MM.1S (cell line): ENCODE measurements at regions not wholly inside any gene's neighbourhood (a gene's known extent, or its start where the extent isn't known, plus 50 kb on each side); places are given as distances from the start of the nearest gene placed in this dataset.

ENCODE experiments used
- EZH2 ChIP-seq: fragments of 300-600 bp; sonication (generic); optimal IDR thresholded peaks from 2 replicates; pipeline ENCODE3; 2017; ENCODE audit warnings: low read depth, mild to moderate bottlenecking, antibody characterized with exemption, low read length, mixed read lengths
- EZH2phosphoT487 ChIP-seq: fragments of 300-600 bp; sonication (generic); IDR thresholded peaks from 2 replicates; pipeline ENCODE4 v1.6.1; 2018; ENCODE audit warnings: antibody characterized with exemption, low read length
- TF ChIP-seq, protein P1 (sequence below): fragments of 300-600 bp; sonication (generic); IDR thresholded peaks from 2 replicates; pipeline ENCODE4 v1.5.1; 2016; ENCODE audit warnings: antibody characterized with exemption, low read length, mixed read lengths

DNA sequence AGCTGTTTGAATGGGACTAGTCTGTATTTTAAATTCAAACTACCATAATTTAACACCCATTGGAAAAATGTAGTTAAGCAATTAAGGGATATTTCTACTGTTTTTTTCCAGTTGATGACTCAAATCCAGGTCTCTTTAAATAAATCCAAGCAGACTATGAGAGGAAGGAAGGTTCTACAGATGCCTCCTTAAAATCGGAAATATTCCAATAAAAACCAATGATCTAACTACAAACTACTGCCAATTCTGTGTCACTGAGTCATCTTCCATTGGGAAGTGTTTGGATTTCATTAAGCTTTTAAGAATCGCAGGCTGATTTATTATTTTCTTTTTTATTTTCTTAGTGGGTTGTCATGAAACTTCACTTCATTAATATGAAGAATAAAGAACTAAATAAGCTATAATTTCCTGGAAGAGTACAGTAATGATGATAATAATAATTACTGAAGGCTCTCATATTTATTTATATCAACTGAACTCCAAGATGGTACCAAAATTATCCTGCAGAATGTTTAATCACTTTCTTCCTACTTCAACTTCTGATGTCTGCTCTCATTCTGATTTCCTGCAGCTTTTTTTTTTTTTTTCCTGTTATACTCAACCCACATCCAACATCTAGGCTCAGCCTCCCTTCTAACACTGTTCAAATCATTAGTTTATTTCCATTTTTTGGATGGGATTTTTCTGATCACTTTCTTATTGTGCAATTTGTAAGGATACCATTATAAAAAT, 166.3 kb upstream of the FN1 start:
- TF ChIP-seq, protein P1, sequence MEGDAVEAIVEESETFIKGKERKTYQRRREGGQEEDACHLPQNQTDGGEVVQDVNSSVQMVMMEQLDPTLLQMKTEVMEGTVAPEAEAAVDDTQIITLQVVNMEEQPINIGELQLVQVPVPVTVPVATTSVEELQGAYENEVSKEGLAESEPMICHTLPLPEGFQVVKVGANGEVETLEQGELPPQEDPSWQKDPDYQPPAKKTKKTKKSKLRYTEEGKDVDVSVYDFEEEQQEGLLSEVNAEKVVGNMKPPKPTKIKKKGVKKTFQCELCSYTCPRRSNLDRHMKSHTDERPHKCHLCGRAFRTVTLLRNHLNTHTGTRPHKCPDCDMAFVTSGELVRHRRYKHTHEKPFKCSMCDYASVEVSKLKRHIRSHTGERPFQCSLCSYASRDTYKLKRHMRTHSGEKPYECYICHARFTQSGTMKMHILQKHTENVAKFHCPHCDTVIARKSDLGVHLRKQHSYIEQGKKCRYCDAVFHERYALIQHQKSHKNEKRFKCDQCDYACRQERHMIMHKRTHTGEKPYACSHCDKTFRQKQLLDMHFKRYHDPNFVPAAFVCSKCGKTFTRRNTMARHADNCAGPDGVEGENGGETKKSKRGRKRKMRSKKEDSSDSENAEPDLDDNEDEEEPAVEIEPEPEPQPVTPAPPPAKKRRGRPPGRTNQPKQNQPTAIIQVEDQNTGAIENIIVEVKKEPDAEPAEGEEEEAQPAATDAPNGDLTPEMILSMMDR = no peak
- TF ChIP-seq EZH2 (no peak), EZH2phosphoT487 (no peak)
